GM12874 (cell line): ENCODE measurements at regions not wholly inside any gene's neighbourhood (a gene's known extent, or its start where the extent isn't known, plus 50 kb on each side); places are given as distances from the start of the nearest gene placed in this dataset.

Experiments used
- TF ChIP-seq, protein P1 (sequence below): IDR thresholded peaks from 2 replicates; pipeline ENCODE4 v1.5.1; 2011; ENCODE audit warnings: low read depth, mild to moderate bottlenecking, control low read depth, low read length, moderate library complexity; ENCODE audit not compliant: insufficient read depth

- TF ChIP-seq, protein P1, sequence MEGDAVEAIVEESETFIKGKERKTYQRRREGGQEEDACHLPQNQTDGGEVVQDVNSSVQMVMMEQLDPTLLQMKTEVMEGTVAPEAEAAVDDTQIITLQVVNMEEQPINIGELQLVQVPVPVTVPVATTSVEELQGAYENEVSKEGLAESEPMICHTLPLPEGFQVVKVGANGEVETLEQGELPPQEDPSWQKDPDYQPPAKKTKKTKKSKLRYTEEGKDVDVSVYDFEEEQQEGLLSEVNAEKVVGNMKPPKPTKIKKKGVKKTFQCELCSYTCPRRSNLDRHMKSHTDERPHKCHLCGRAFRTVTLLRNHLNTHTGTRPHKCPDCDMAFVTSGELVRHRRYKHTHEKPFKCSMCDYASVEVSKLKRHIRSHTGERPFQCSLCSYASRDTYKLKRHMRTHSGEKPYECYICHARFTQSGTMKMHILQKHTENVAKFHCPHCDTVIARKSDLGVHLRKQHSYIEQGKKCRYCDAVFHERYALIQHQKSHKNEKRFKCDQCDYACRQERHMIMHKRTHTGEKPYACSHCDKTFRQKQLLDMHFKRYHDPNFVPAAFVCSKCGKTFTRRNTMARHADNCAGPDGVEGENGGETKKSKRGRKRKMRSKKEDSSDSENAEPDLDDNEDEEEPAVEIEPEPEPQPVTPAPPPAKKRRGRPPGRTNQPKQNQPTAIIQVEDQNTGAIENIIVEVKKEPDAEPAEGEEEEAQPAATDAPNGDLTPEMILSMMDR = no peak
Measured at GRCh38 chr2:120502357-120502756, 156.4 kb downstream of the INHBB start.

GRCh38 chr2:120502761-120503160 lies 156.8 kb downstream of the INHBB start:
- TF ChIP-seq, protein P1 = no peak

DNA sequence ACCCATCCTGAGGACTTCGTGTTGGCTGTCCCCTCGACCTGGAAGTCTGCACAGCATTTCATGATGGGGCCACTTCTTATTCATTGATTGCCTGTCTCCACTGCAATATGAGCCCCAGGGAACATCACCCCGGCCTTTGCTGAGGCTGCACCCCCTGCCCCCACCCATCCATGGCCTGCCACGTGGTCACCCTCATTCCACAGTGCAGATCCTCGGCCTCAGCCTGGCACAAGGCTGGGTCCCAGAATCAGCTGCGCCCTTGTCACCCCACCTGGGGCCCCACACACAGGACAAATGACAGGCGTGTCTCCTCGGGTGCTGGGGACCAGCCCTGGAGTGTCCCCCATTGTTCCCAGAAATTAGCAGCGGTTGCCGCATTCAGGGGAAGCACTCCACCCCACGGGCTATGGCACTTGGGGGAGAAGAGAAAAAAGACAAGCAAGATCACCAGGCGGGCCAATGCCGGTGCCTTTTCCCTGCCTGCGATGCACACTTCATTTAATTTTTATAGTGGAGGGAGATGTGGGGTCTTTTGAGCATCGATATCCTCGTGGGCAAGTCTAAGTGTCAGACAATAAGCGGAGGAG lies 157.4 kb downstream of the INHBB start:
- TF ChIP-seq, protein P1 = no peak

DNA sequence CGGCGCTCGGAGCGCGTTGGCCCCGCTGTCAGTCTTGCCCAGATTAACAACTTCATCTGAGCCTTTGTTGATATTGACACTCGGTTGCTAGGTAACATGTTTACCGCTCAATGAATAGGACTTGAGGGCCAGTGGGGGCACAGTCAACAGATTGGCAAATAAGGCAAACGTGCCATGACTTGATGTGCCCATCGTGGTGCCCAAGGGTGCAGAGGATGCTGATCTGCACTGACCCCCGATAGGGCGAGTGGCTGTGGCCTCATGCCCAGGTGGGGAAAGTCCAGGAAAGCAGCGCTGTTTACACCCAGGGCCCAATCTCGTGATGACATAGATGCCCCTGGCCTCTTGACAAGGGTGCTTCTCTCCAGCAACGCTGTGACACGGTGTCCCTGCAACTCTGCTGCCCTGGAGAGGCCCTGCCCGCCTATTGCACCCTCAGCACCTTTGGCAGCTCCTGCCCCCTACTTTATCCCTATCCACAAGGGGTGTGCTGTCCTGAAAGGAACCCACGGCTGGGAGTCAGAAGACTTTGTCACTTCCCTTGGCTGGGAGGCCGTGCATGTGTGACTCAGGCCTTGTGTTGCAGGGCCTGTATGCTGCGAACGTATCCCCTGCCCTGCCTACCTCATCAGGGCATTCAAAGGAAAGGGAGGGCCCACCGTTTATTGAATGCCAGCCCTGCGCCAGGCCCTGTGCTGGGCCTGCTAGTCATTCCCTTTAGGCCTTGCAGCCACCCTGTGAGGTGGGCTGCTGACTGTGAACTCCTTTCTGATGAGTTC lies 158.0 kb downstream of the INHBB start:
- TF ChIP-seq, protein P1 = no peak

- TF ChIP-seq, protein P1 = no peak
Measured at GRCh38 chr2:120504936-120505705, 159.2 kb downstream of the INHBB start.

DNA sequence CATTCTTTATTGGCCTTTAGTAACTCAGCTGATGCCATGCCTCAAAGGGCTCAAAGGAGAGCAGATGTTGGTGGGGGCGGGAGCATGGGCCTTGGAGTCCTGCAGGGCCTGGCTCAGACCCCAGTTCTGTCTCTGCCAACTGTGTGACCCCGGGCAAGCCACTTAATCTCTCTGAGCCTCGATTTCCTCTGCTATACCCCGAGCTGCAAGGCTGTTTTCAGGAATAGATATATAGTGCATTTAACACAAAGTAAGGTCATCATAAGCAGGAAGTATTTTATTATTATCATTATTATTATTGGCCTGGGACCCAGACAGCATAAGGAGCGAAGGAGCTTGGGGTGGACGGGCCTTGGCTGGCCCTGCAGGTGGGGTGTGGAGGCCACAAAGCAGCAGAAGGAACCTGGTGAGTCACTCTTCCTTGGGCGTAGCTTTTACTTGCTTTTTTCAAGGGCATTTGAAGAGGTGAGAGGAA lies 162.7 kb downstream of the INHBB start:
- TF ChIP-seq, protein P1 = no peak

DNA sequence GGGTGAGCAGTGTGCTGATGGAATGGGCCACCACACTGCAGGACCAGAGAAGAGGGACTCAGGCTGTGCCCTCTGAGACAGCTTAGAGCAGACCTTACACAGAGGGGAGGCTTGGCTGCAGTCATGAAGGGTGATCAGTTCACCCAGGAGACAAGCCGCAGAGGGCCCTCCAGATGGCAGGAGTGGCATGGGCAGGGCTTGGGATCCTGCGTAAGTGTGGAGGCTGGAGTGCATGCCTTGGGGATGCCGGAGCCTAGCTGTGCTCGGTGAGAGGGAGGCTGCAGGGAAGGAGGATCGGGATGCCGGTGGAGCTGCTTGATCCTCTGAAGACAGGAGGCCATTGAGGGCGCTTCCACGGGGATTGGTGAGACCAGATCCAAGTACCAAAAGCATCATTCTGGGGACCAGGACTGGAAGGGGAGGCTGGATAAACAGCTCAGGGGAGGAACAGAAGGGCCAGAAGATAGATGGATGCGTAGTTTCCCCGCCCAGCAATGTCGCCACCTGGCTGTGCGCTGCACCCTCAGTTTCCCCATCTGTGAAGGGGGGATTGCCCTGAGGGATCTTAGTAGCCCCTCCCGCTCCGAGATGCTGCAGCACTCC lies 163.4 kb downstream of the INHBB start:
- TF ChIP-seq, protein P1 = no peak
